Fibroblast of lung (primary cell): ENCODE measurements at regions not wholly inside any gene's neighbourhood (a gene's known extent, or its start where the extent isn't known, plus 50 kb on each side); places are given as distances from the start of the nearest gene placed in this dataset.

Experiments used
- DNase-seq, 2 donors: peaks; one replicate each; pipeline versions ENCODE4 v3.0.0 to v3.0.0-alpha.2; 2010; ENCODE audit warnings: low read depth in 2 of 2
- H2AFZ ChIP-seq: 2 replicates; pipeline ENCODE4 v1.5.1; 2012; ENCODE audit warnings: low read length, control low read depth, inconsistent platforms
- H3K27ac ChIP-seq: 2 replicates; pipeline ENCODE4 v1.5.1; 2011; ENCODE audit warnings: low read length, control low read depth; ENCODE audit not compliant: insufficient read depth
- H3K27me3 ChIP-seq: 2 replicates; pipeline ENCODE4 v1.5.1; 2011; ENCODE audit warnings: mild to moderate bottlenecking, low read length; ENCODE audit not compliant: control insufficient read depth, insufficient read depth
- H3K36me3 ChIP-seq: 2 replicates; pipeline ENCODE4 v1.5.1; 2011; ENCODE audit warnings: low read length; ENCODE audit not compliant: control insufficient read depth, insufficient read depth
- H3K4me1 ChIP-seq: 2 replicates; pipeline ENCODE4 v1.5.1; 2011; ENCODE audit warnings: low read length; ENCODE audit not compliant: control insufficient read depth, insufficient read depth; ENCODE audit errors: extremely low read depth
- H3K4me2 ChIP-seq: 2 replicates; pipeline ENCODE4 v1.5.1; 2011; ENCODE audit warnings: low read length, control low read depth; ENCODE audit not compliant: insufficient read depth; ENCODE audit errors: extremely low read depth
- H3K4me3 ChIP-seq, 4 experiments: fragments of 200-600 bp in 1 of 4; sonication (generic) in 1 of 4; replicated peaks in 1 of 4; 2 replicates each; pipeline ENCODE4 v1.5.1; 2011 to 2016; ENCODE audit warnings: low read length in 4 of 4, low read depth in 3 of 4, mild to moderate bottlenecking in 3 of 4, control low read depth in 2 of 4, inconsistent platforms in 1 of 4, mixed read lengths in 1 of 4; ENCODE audit not compliant: insufficient read depth in 1 of 4; ENCODE audit errors: control extremely low read depth in 1 of 4
- H3K79me2 ChIP-seq: 2 replicates; pipeline ENCODE4 v1.5.1; 2012; ENCODE audit warnings: mild to moderate bottlenecking, low read length, inconsistent platforms; ENCODE audit not compliant: control insufficient read depth, insufficient read depth
- H3K9ac ChIP-seq: 2 replicates; pipeline ENCODE4 v1.5.1; 2011; ENCODE audit warnings: mild to moderate bottlenecking, low read length, control low read depth; ENCODE audit not compliant: insufficient read depth
- H3K9me3 ChIP-seq: 2 replicates; pipeline ENCODE4 v1.5.1; 2012; ENCODE audit warnings: low read depth, low read length; ENCODE audit not compliant: control insufficient read depth, insufficient read depth
- H4K20me1 ChIP-seq: 2 replicates; pipeline ENCODE4 v1.5.1; 2011; ENCODE audit warnings: low read length; ENCODE audit not compliant: control insufficient read depth, insufficient read depth; ENCODE audit errors: extremely low read depth
- CTCF ChIP-seq, 2 donors: IDR thresholded peaks in 1 of 2; conservative IDR thresholded peaks in 1 of 2; 1 replicate in 1 of 2; 2 replicates in 1 of 2; pipeline ENCODE4 v1.5.1; 2011 to 2012; ENCODE audit warnings: low read length in 2 of 2, control low read depth in 1 of 2, inconsistent platforms in 1 of 2, low read depth in 1 of 2, mild to moderate bottlenecking in 1 of 2
- EZH2 ChIP-seq: IDR thresholded peaks from 2 replicates; pipeline ENCODE4 v1.5.1; 2012; ENCODE audit warnings: low read length, control low read depth, mild to moderate bottlenecking; ENCODE audit errors: missing control alignments

- H3K27ac ChIP-seq = no peak overlapping the region
- H3K9ac ChIP-seq = no peak overlapping the region
- no peak overlapping the region for H3K4me2 ChIP-seq
- H3K79me2 ChIP-seq = no peaks in the 10 kb centered on the region
- TF ChIP-seq EZH2 = no peak
- no peak for TF ChIP-seq CTCF (conservative IDR thresholded peaks at IDR 0.05 in 1 of 2, IDR thresholded peaks at IDR 0.05 in 1 of 2; ENCODE audit: low read depth in 1 of 2, low read length in 2 of 2)
- no peaks in the 10 kb centered on the region for H3K4me1 ChIP-seq
- H3K9me3 ChIP-seq = no peaks in the 10 kb centered on the region
- H4K20me1 ChIP-seq = no peaks in the 10 kb centered on the region
- DNase-seq = no peak
- H3K36me3 ChIP-seq = no peaks in the 10 kb centered on the region
- H3K27me3 ChIP-seq = peaks cover 2% of the 10 kb centered on the region
- H2AFZ ChIP-seq = no peak overlapping the region
- H3K4me3 ChIP-seq = no peak overlapping the region
Observed at GRCh38 chr6:3646616-3647362, 104.7 kb downstream of the PXDC1 start.

GRCh38 chr6:3644739-3645012 is 106.8 kb downstream of the PXDC1 start:
- H3K27me3 ChIP-seq = peaks cover 2% of the 10 kb centered on the region
- DNase-seq = no peak
- no peaks in the 10 kb centered on the region for H3K79me2 ChIP-seq
- H3K9me3 ChIP-seq = no peaks in the 10 kb centered on the region
- H4K20me1 ChIP-seq = no peaks in the 10 kb centered on the region
- no peak overlapping the region for H3K4me2 ChIP-seq
- TF ChIP-seq EZH2 (no peak), CTCF (conservative IDR thresholded peaks at IDR 0.05 in 1 of 2, IDR thresholded peaks at IDR 0.05 in 1 of 2; ENCODE audit: low read depth in 1 of 2, low read length in 2 of 2) (no peak)
- no peak overlapping the region for H3K27ac ChIP-seq
- H3K9ac ChIP-seq = no peak overlapping the region
- H3K36me3 ChIP-seq = no peaks in the 10 kb centered on the region
- H3K4me3 ChIP-seq = no peak overlapping the region
- H2AFZ ChIP-seq = no peak overlapping the region
- H3K4me1 ChIP-seq = no peaks in the 10 kb centered on the region

DNA sequence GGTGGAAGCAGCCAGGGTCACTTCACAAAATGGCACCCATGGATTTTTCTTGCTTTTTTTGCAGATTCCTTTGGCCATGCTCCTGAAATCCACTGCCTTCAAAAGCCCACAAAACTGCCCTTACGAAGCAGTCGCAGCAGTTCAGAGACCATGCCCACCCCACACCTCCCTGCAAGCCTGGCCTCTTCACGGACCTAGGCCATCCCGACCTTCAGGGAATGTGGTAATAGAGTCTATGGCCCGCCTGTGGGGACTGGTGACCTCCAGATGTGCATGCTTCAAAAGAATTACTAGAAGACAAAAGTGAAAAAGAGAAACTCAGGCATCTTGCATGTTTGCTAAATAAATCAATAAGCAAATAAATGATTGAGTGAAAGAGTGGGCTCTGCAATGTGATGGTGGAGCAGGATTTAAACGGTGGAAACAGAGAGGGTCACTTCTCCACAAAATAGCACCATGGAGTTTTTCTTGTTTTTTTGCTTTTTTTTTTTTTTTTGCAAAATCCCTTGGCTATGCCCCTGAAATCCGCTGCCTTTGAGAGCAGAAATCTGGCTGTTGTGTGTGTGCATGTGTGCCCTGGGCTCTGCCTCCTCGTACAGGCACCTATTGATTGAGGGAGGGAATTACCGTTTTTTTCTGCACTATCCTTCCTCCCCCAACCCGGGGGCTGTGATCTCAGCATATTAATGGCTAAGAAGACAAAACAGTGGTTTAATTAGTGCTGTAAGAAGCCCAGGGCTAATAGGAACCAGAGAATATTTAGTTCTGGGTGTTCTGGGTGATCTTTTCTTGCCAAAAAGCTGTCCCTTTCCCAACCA is 107.4 kb downstream of the PXDC1 start:
- H3K27ac ChIP-seq = no peak overlapping the region
- no peaks in the 10 kb centered on the region for H3K9me3 ChIP-seq
- H4K20me1 ChIP-seq = no peaks in the 10 kb centered on the region
- H3K4me1 ChIP-seq = no peaks in the 10 kb centered on the region
- no peak overlapping the region for H3K4me2 ChIP-seq
- no peak for DNase-seq
- H3K4me3 ChIP-seq = no peak overlapping the region
- TF ChIP-seq CTCF (conservative IDR thresholded peaks at IDR 0.05 in 1 of 2, IDR thresholded peaks at IDR 0.05 in 1 of 2; ENCODE audit: low read depth in 1 of 2, low read length in 2 of 2) = no peak
- no peak for TF ChIP-seq EZH2
- no peak overlapping the region for H2AFZ ChIP-seq
- H3K9ac ChIP-seq = no peak overlapping the region
- H3K27me3 ChIP-seq = peaks cover 4% of the 10 kb centered on the region
- H3K36me3 ChIP-seq = no peaks in the 10 kb centered on the region
- H3K79me2 ChIP-seq = no peaks in the 10 kb centered on the region
